ENCODE measurements at regions not wholly inside any gene's neighbourhood (a gene's known extent, or its start where the extent isn't known, plus 50 kb on each side); places are given as distances from the start of the nearest gene placed in this dataset.
A peak's percentile ranks its signal among the peaks of the same experiment; 100 is the strongest.

- TF ChIP-seq CTCF (conservative IDR thresholded peaks at IDR 0.05; ENCODE audit: low read depth, low read length), result no peak
- H3K79me2 ChIP-seq (ENCODE audit: insufficient read depth, low read depth), result no peaks in the 10 kb centered on the region
- H3K4me3 ChIP-seq (IDR thresholded peaks at IDR 0.05; ENCODE audit: insufficient read depth, low read depth, low read length), result no peak overlapping the region
- no peaks in the 10 kb centered on the region for H3K36me3 ChIP-seq (ENCODE audit: insufficient read depth)
- H3K27me3 ChIP-seq (ENCODE audit: insufficient read depth, low read depth), result peaks cover 15% of the 10 kb centered on the region
- H3K27ac ChIP-seq, result no peak overlapping the region
- H3K4me2 ChIP-seq, result no peak overlapping the region
- no peaks in the 10 kb centered on the region for H4K20me1 ChIP-seq (ENCODE audit: insufficient read depth)
- H3K9ac ChIP-seq, result no peak overlapping the region
- no peak overlapping the region for H2AFZ ChIP-seq (ENCODE audit: low read depth)
- peaks cover 16% of the 10 kb centered on the region for H3K4me1 ChIP-seq (ENCODE audit: low read depth, poor library complexity, severe bottlenecking)
Measured at GRCh38 chr3:124588794-124589193, 141.5 kb upstream of the UMPS start.

- Histone ChIP-seq H3K27me3 (ENCODE audit: insufficient read depth, low read depth) (no peaks in the 10 kb centered on the region), H3K27ac (no peak overlapping the region), H3K4me2 (no peak overlapping the region)
Measured at GRCh38 chr3:124591699-124592098, 138.6 kb upstream of the UMPS start.

GRCh38 chr3:124592658-124593441 is 137.4 kb upstream of the UMPS start:
- Histone ChIP-seq H3K27me3 (ENCODE audit: insufficient read depth, low read depth) (no peaks in the 10 kb centered on the region), H3K4me1 (ENCODE audit: low read depth, poor library complexity, severe bottlenecking) (peaks cover 20% of the 10 kb centered on the region), H3K4me3 (IDR thresholded peaks at IDR 0.05; ENCODE audit: insufficient read depth, low read depth, low read length) (no peak overlapping the region)

More at GRCh38 chr3:124591699-124592098, 138.6 kb upstream of the UMPS start:
- no peak overlapping the region for H3K4me3 ChIP-seq (IDR thresholded peaks at IDR 0.05; ENCODE audit: insufficient read depth, low read depth, low read length)
- no peaks in the 10 kb centered on the region for H4K20me1 ChIP-seq (ENCODE audit: insufficient read depth)
- H3K79me2 ChIP-seq (ENCODE audit: insufficient read depth, low read depth), result no peaks in the 10 kb centered on the region
- no peak for TF ChIP-seq CTCF (conservative IDR thresholded peaks at IDR 0.05; ENCODE audit: low read depth, low read length)
- no peak overlapping the region for H3K9ac ChIP-seq
- no peak overlapping the region for H2AFZ ChIP-seq (ENCODE audit: low read depth)
- peaks cover 20% of the 10 kb centered on the region for H3K4me1 ChIP-seq (ENCODE audit: low read depth, poor library complexity, severe bottlenecking)
- no peaks in the 10 kb centered on the region for H3K36me3 ChIP-seq (ENCODE audit: insufficient read depth)

GRCh38 chr3:124593442-124593829 is 136.8 kb upstream of the UMPS start:
- Histone ChIP-seq H3K4me1 (ENCODE audit: low read depth, poor library complexity, severe bottlenecking) (peaks cover 20% of the 10 kb centered on the region), H3K79me2 (ENCODE audit: insufficient read depth, low read depth) (no peaks in the 10 kb centered on the region), H3K27ac (no peak overlapping the region; the same call in 1 of the 2 replicates), H3K27me3 (ENCODE audit: insufficient read depth, low read depth) (no peaks in the 10 kb centered on the region), H4K20me1 (ENCODE audit: insufficient read depth) (no peaks in the 10 kb centered on the region), H2AFZ (ENCODE audit: low read depth) (no peak overlapping the region; the same call in 1 of the 2 replicates), H3K4me3 (IDR thresholded peaks at IDR 0.05; ENCODE audit: insufficient read depth, low read depth, low read length) (no peak overlapping the region), H3K4me2 (peak overlapping the region; percentile 43; the same call in 1 of the 2 replicates), H3K36me3 (ENCODE audit: insufficient read depth) (no peaks in the 10 kb centered on the region), H3K9ac (no peak overlapping the region)
- TF ChIP-seq CTCF (conservative IDR thresholded peaks at IDR 0.05; ENCODE audit: low read depth, low read length), result no peak

More at GRCh38 chr3:124592658-124593441, 137.4 kb upstream of the UMPS start:
- no peak for TF ChIP-seq CTCF (conservative IDR thresholded peaks at IDR 0.05; ENCODE audit: low read depth, low read length)
- peak overlapping the region; percentile 9; the same call in 1 of the 2 replicates for H3K27ac ChIP-seq
- no peak overlapping the region; the same call in 1 of the 2 replicates for H2AFZ ChIP-seq (ENCODE audit: low read depth)
- no peaks in the 10 kb centered on the region for H3K79me2 ChIP-seq (ENCODE audit: insufficient read depth, low read depth)
- no peak overlapping the region for H3K9ac ChIP-seq
- H3K4me2 ChIP-seq, result peak overlapping the region; percentile 43; the same call in 1 of the 2 replicates
- no peaks in the 10 kb centered on the region for H3K36me3 ChIP-seq (ENCODE audit: insufficient read depth)
- no peaks in the 10 kb centered on the region for H4K20me1 ChIP-seq (ENCODE audit: insufficient read depth)

Data from KMS-11 (cell line).